Lower leg skin (tissue), 3 donors: ENCODE measurements at regions not wholly inside any gene's neighbourhood (a gene's known extent, or its start where the extent isn't known, plus 50 kb on each side); places are given as distances from the start of the nearest gene placed in this dataset.

Experiments
- POLR2A ChIP-seq, 2 donors: fragments of 450-650 bp; IDR thresholded peaks; one replicate each; pipeline ENCODE4 v1.6.1; 2016 to 2017; ENCODE audit warnings: antibody characterized with exemption in 2 of 2, mild to moderate bottlenecking in 1 of 2, moderate library complexity in 1 of 2
- TF ChIP-seq, protein P1 (sequence below), 3 donors: fragments of 450-650 bp; IDR thresholded peaks; one replicate each; pipeline ENCODE4 v1.5.1; 2016; ENCODE audit warnings: antibody characterized with exemption in 3 of 3, mild to moderate bottlenecking in 3 of 3, moderate library complexity in 2 of 3

DNA sequence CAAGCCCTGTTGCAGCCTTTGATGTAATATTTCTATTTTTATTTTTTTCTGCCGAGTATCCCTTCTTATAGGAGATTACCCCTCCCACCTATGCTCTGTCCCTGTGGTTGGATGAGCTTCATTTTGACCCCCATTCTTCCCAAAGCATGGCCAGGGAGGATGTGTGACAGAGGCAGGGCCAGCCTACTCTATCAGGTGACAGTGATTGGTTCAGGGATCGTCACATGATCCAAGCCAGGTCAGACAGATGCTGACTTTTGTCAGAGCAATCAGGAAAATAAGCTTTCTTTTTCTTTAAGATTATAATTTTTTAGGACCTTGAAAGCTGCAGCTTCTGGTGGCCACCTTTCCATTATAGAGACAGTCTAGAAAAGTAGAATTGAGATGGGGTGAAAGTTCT, 314.3 kb downstream of the NUP35 start:
- TF ChIP-seq, protein P1, sequence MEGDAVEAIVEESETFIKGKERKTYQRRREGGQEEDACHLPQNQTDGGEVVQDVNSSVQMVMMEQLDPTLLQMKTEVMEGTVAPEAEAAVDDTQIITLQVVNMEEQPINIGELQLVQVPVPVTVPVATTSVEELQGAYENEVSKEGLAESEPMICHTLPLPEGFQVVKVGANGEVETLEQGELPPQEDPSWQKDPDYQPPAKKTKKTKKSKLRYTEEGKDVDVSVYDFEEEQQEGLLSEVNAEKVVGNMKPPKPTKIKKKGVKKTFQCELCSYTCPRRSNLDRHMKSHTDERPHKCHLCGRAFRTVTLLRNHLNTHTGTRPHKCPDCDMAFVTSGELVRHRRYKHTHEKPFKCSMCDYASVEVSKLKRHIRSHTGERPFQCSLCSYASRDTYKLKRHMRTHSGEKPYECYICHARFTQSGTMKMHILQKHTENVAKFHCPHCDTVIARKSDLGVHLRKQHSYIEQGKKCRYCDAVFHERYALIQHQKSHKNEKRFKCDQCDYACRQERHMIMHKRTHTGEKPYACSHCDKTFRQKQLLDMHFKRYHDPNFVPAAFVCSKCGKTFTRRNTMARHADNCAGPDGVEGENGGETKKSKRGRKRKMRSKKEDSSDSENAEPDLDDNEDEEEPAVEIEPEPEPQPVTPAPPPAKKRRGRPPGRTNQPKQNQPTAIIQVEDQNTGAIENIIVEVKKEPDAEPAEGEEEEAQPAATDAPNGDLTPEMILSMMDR (IDR thresholded peaks at IDR 0.05) = no peak
- TF ChIP-seq POLR2A (IDR thresholded peaks at IDR 0.05) = no peak
